A673 (cell line): ENCODE measurements at regions not wholly inside any gene's neighbourhood (a gene's known extent, or its start where the extent isn't known, plus 50 kb on each side); places are given as distances from the start of the nearest gene placed in this dataset.

ENCODE experiments used
- CTCF ChIP-seq: fragments of 300-800, 200-600 bp; sonication (generic); conservative IDR thresholded peaks from 2 replicates; pipeline ENCODE4 v1.5.1; 2017; ENCODE audit warnings: low read depth, mild to moderate bottlenecking, antibody characterized with exemption, low read length, moderate library complexity, mixed read lengths
- EZH2 ChIP-seq: fragments of 200-600 bp; sonication (generic); IDR thresholded peaks from 2 replicates; pipeline ENCODE4 v1.6.1; 2017; ENCODE audit warnings: borderline replicate concordance, low read depth, mild to moderate bottlenecking, mixed read lengths, antibody characterized with exemption, low read length; ENCODE audit not compliant: poor library complexity, severe bottlenecking

GRCh38 chr5:152188251-152188650 lies 216.8 kb downstream of the NMUR2 start:
- TF ChIP-seq CTCF (no peak), EZH2 (no peak)
